Mesendoderm (in vitro differentiated cells): ENCODE measurements at regions not wholly inside any gene's neighbourhood (a gene's known extent, or its start where the extent isn't known, plus 50 kb on each side); places are given as distances from the start of the nearest gene placed in this dataset.

Source experiments
- DNase-seq: peaks from one replicate; pipeline ENCODE4 v3.0.0; 2013
- H2AK5ac ChIP-seq: 2 replicates; pipeline ENCODE4 v1.6.1; 2013; ENCODE audit warnings: low read length, inconsistent platforms
- H2BK120ac ChIP-seq: 2 replicates; pipeline ENCODE4 v1.6.1; 2013; ENCODE audit warnings: low read depth, mild to moderate bottlenecking, low read length, moderate library complexity, mixed read lengths
- H2BK15ac ChIP-seq: replicated peaks from 2 replicates; pipeline ENCODE4 v1.6.1; 2013; ENCODE audit warnings: low read depth, mild to moderate bottlenecking, moderate library complexity
- H2BK5ac ChIP-seq: 2 replicates; pipeline ENCODE4 v1.6.1; 2013; ENCODE audit warnings: low read length, inconsistent platforms
- H3K18ac ChIP-seq: 2 replicates; pipeline ENCODE4 v1.6.1; 2013; ENCODE audit warnings: mild to moderate bottlenecking, low read length, mixed read lengths
- H3K23ac ChIP-seq: one replicate; pipeline ENCODE4 v1.6.1; 2013; ENCODE audit warnings: low read length
- H3K27ac ChIP-seq: 2 replicates; pipeline ENCODE4 v1.5.1; 2013; ENCODE audit warnings: low read depth, mild to moderate bottlenecking, inconsistent platforms, low read length, moderate library complexity
- H3K27me3 ChIP-seq: 2 replicates; pipeline ENCODE4 v1.6.1; 2013; ENCODE audit warnings: low read length, control low read depth, mild to moderate bottlenecking, inconsistent platforms; ENCODE audit not compliant: insufficient read depth, poor library complexity
- H3K36me3 ChIP-seq: 2 replicates; pipeline ENCODE4 v1.6.1; 2013; ENCODE audit warnings: low read length, inconsistent platforms; ENCODE audit not compliant: control insufficient read depth, insufficient read depth
- H3K4ac ChIP-seq: one replicate; pipeline ENCODE4 v1.6.1; 2013; ENCODE audit warnings: low read depth, mild to moderate bottlenecking, low read length, moderate library complexity
- H3K4me1 ChIP-seq: 2 replicates; pipeline ENCODE4 v1.6.1; 2013; ENCODE audit warnings: low read depth, low read length, inconsistent platforms; ENCODE audit not compliant: control insufficient read depth
- H3K4me2 ChIP-seq: 2 replicates; pipeline ENCODE4 v1.6.1; 2013; ENCODE audit warnings: low read length
- H3K4me3 ChIP-seq: 2 replicates; pipeline ENCODE4 v1.5.1; 2013; ENCODE audit warnings: mild to moderate bottlenecking, low read length
- H3K56ac ChIP-seq: one replicate; pipeline ENCODE4 v1.6.1; 2013; ENCODE audit warnings: low read length
- H3K79me1 ChIP-seq: 2 replicates; pipeline ENCODE4 v1.6.1; 2013; ENCODE audit warnings: low read length, inconsistent platforms
- H3K79me2 ChIP-seq: 2 replicates; pipeline ENCODE4 v1.6.1; 2013; ENCODE audit warnings: mild to moderate bottlenecking, low read length; ENCODE audit not compliant: control insufficient read depth, insufficient read depth
- H3K9ac ChIP-seq: 2 replicates; pipeline ENCODE4 v1.6.1; 2013; ENCODE audit warnings: low read length, inconsistent platforms
- H4K5ac ChIP-seq: one replicate; pipeline ENCODE4 v1.6.1; 2013; ENCODE audit warnings: low read length
- H4K8ac ChIP-seq: one replicate; pipeline ENCODE4 v1.6.1; 2013; ENCODE audit warnings: low read depth, mild to moderate bottlenecking, control low read depth, low read length, moderate library complexity
- WGBS: extraction: QIAGEN DNeasy Blood & Tissue Kit; methylation state at CpG from one replicate; pipeline ENCODE4 v1.1.7; 2013; ENCODE audit warnings: low lambda C conversion rate, missing lambda C conversion rate; ENCODE audit not compliant: insufficient coverage; ENCODE audit errors: extremely low coverage; 5-methylcytosine and 5-hydroxymethylcytosine counted together

- no peaks in the 10 kb centered on the region for H3K27me3 ChIP-seq
- no peak overlapping the region for H2BK120ac ChIP-seq
- H3K4me3 ChIP-seq: no peak overlapping the region
- H3K23ac ChIP-seq: no peak overlapping the region
- no peaks in the 10 kb centered on the region for H3K79me2 ChIP-seq
- H3K4me1 ChIP-seq: no peaks in the 10 kb centered on the region
- no peak overlapping the region for H4K8ac ChIP-seq
- H3K36me3 ChIP-seq: no peaks in the 10 kb centered on the region
- no peak overlapping the region for H2AK5ac ChIP-seq
- no peak overlapping the region for H4K5ac ChIP-seq
- H3K4ac ChIP-seq: no peak overlapping the region
- no peak overlapping the region for H3K56ac ChIP-seq
- no peak overlapping the region for H2BK15ac ChIP-seq
- no peak overlapping the region for H3K4me2 ChIP-seq
- no peak overlapping the region for H2BK5ac ChIP-seq
- no peak overlapping the region for H3K9ac ChIP-seq
- no peak overlapping the region for H3K18ac ChIP-seq
- WGBS: 100% methylated on average over 1 of the region's 4 CpGs
- DNase-seq: no peak
- H3K79me1 ChIP-seq: no peaks in the 10 kb centered on the region
- no peak overlapping the region for H3K27ac ChIP-seq
Observed at GRCh38 chr12:74899031-74899829, 310.4 kb downstream of the KCNC2 start.

- Histone ChIP-seq H3K4ac (no peak overlapping the region), H2BK15ac (no peak overlapping the region), H4K5ac (no peak overlapping the region), H4K8ac (no peak overlapping the region), H3K9ac (no peak overlapping the region), H3K4me2 (no peak overlapping the region), H3K56ac (no peak overlapping the region), H3K4me1 (no peaks in the 10 kb centered on the region), H2BK120ac (no peak overlapping the region), H3K27me3 (no peaks in the 10 kb centered on the region), H3K18ac (no peak overlapping the region), H3K4me3 (no peak overlapping the region), H3K79me2 (no peaks in the 10 kb centered on the region), H3K36me3 (no peaks in the 10 kb centered on the region), H3K79me1 (no peaks in the 10 kb centered on the region), H2AK5ac (no peak overlapping the region), H3K23ac (no peak overlapping the region), H2BK5ac (no peak overlapping the region), H3K27ac (no peak overlapping the region)
- WGBS: no CpG with 5 or more reads among the region's 4 CpGs
- DNase-seq: no peak
Observed at GRCh38 chr12:74900232-74900631, 309.4 kb downstream of the KCNC2 start.

- Histone ChIP-seq H2AK5ac (no peak overlapping the region), H3K56ac (no peak overlapping the region)
- peak; percentile 69 for DNase-seq
Observed at GRCh38 chr12:74903522-74903921, 306.1 kb downstream of the KCNC2 start.

GRCh38 chr12:74906224-74906623 is 303.4 kb downstream of the KCNC2 start:
- Histone ChIP-seq H2BK15ac (no peak overlapping the region), H3K27ac (no peak overlapping the region), H3K18ac (no peak overlapping the region), H3K27me3 (no peaks in the 10 kb centered on the region), H3K9ac (no peak overlapping the region), H4K5ac (no peak overlapping the region), H3K79me2 (no peaks in the 10 kb centered on the region), H3K79me1 (no peaks in the 10 kb centered on the region), H2AK5ac (no peak overlapping the region), H2BK5ac (no peak overlapping the region), H3K36me3 (no peaks in the 10 kb centered on the region), H3K23ac (no peak overlapping the region), H3K56ac (no peak overlapping the region), H3K4me3 (no peak overlapping the region), H3K4ac (no peak overlapping the region), H3K4me2 (no peak overlapping the region), H3K4me1 (no peaks in the 10 kb centered on the region), H2BK120ac (no peak overlapping the region), H4K8ac (no peak overlapping the region)
- WGBS: no CpG with 5 or more reads among the region's 5 CpGs
- peak; percentile 50 for DNase-seq

More at GRCh38 chr12:74903522-74903921, 306.1 kb downstream of the KCNC2 start:
- no peaks in the 10 kb centered on the region for H3K36me3 ChIP-seq
- H3K27me3 ChIP-seq: no peaks in the 10 kb centered on the region
- no peak overlapping the region for H2BK15ac ChIP-seq
- H2BK120ac ChIP-seq: no peak overlapping the region
- no peak overlapping the region for H3K9ac ChIP-seq
- no peak overlapping the region for H3K18ac ChIP-seq
- H3K79me1 ChIP-seq: no peaks in the 10 kb centered on the region
- no peaks in the 10 kb centered on the region for H3K4me1 ChIP-seq
- WGBS: no CpG with 5 or more reads among the region's 1 CpG
- H3K79me2 ChIP-seq: no peaks in the 10 kb centered on the region
- no peak overlapping the region for H3K4me3 ChIP-seq
- no peak overlapping the region for H2BK5ac ChIP-seq
- H4K5ac ChIP-seq: no peak overlapping the region
- H3K4me2 ChIP-seq: no peak overlapping the region
- no peak overlapping the region for H3K23ac ChIP-seq
- no peak overlapping the region for H4K8ac ChIP-seq
- no peak overlapping the region for H3K27ac ChIP-seq
- H3K4ac ChIP-seq: no peak overlapping the region

- no peak overlapping the region for H3K4me2 ChIP-seq
- no peak overlapping the region for H2BK5ac ChIP-seq
- no peak overlapping the region for H4K8ac ChIP-seq
- no peak for DNase-seq
- H2BK15ac ChIP-seq: no peak overlapping the region
- no peaks in the 10 kb centered on the region for H3K4me1 ChIP-seq
- H3K18ac ChIP-seq: no peak overlapping the region
- H3K9ac ChIP-seq: no peak overlapping the region
- no peak overlapping the region for H4K5ac ChIP-seq
- H3K56ac ChIP-seq: no peak overlapping the region
- H3K79me1 ChIP-seq: no peaks in the 10 kb centered on the region
- no peak overlapping the region for H3K23ac ChIP-seq
- H3K27ac ChIP-seq: no peak overlapping the region
- no peaks in the 10 kb centered on the region for H3K27me3 ChIP-seq
- H3K36me3 ChIP-seq: no peaks in the 10 kb centered on the region
- H2BK120ac ChIP-seq: no peak overlapping the region
- no peak overlapping the region for H2AK5ac ChIP-seq
- no CpG with 5 or more reads among the region's 3 CpGs for WGBS
- H3K4me3 ChIP-seq: no peak overlapping the region
- no peak overlapping the region for H3K4ac ChIP-seq
- H3K79me2 ChIP-seq: no peaks in the 10 kb centered on the region
Observed at GRCh38 chr12:74910831-74911230, 298.8 kb downstream of the KCNC2 start.

GRCh38 chr12:74914378-74914777 is 295.3 kb downstream of the KCNC2 start:
- no peak overlapping the region for H2BK120ac ChIP-seq
- no peaks in the 10 kb centered on the region for H3K36me3 ChIP-seq
- H3K27ac ChIP-seq: no peak overlapping the region
- no peak overlapping the region for H3K18ac ChIP-seq
- no peak overlapping the region for H3K4me3 ChIP-seq
- H3K27me3 ChIP-seq: no peaks in the 10 kb centered on the region
- no CpG with 5 or more reads among the region's 3 CpGs for WGBS
- no peak overlapping the region for H3K4me2 ChIP-seq
- no peak overlapping the region for H4K8ac ChIP-seq
- H3K79me2 ChIP-seq: no peaks in the 10 kb centered on the region
- H2BK15ac ChIP-seq: no peak overlapping the region
- H2AK5ac ChIP-seq: no peak overlapping the region
- no peak overlapping the region for H3K4ac ChIP-seq
- no peak overlapping the region for H2BK5ac ChIP-seq
- no peak overlapping the region for H4K5ac ChIP-seq
- no peaks in the 10 kb centered on the region for H3K4me1 ChIP-seq
- no peaks in the 10 kb centered on the region for H3K79me1 ChIP-seq
- no peak overlapping the region for H3K23ac ChIP-seq
- no peak overlapping the region for H3K56ac ChIP-seq
- no peak for DNase-seq
- H3K9ac ChIP-seq: no peak overlapping the region
